ENCODE measurements at regions not wholly inside any gene's neighbourhood (a gene's known extent, or its start where the extent isn't known, plus 50 kb on each side); places are given as distances from the start of the nearest gene placed in this dataset.

GRCh38 chr3:105957722-105958121 is 88.9 kb upstream of the CBLB start:
- no peak for TF ChIP-seq CTCF (conservative IDR thresholded peaks at IDR 0.05)
- no peak for TF ChIP-seq ZFX (IDR thresholded peaks at IDR 0.05)
